ENCODE measurements at regions not wholly inside any gene's neighbourhood (a gene's known extent, or its start where the extent isn't known, plus 50 kb on each side); places are given as distances from the start of the nearest gene placed in this dataset.

DNA sequence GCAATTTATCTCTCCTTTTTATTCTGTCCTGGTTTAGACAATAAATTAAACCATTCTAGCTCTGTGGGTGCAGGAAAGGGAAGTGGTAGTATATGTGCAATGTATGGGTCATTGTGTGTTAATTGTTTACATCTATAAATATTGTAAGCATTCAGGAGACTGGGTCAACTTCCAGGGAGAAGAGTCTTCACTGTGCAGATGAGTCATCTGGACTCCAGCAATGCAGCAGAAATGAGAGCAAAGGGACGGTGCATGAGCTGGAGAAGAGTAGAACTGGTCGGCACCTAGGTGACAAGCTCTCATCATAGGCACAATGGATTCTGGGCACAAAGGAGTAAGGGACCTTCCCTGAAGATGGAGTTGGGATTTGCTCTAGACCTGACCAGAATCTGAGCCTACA is 211.1 kb upstream of the DAAM1 start:
- Histone ChIP-seq H3K4me1 (ENCODE audit: control insufficient read depth, extremely low read depth, insufficient read depth, low read length) (no peaks in the 10 kb centered on the region), H3K4me3 (replicated peaks in 1 of 3; ENCODE audit: insufficient read depth in 1 of 3, low read depth in 1 of 3, low read length in 3 of 3) (no peak overlapping the region), H4K20me1 (replicated peaks; ENCODE audit: control insufficient read depth, extremely low read depth, insufficient read depth, low read length) (no peaks in the 10 kb centered on the region), H3K27ac (ENCODE audit: insufficient read depth, low read depth, low read length) (no peak overlapping the region), H2AFZ (ENCODE audit: low read depth, low read length) (no peak overlapping the region), H3K79me2 (ENCODE audit: control insufficient read depth, insufficient read depth, low read length) (no peaks in the 10 kb centered on the region), H3K9me1 (replicated peaks; ENCODE audit: control insufficient read depth, extremely low read depth, insufficient read depth, low read length) (no peaks in the 10 kb centered on the region), H3K27me3 (ENCODE audit: control insufficient read depth in 2 of 2, insufficient read depth in 2 of 2, low read length in 2 of 2) (peaks cover 0 to 2% of the 10 kb centered on the region in 2 experiments), H3K9me3 (replicated peaks; ENCODE audit: control insufficient read depth, insufficient read depth, low read length) (no peaks in the 10 kb centered on the region), H3K4me2 (ENCODE audit: insufficient read depth, low read length) (no peak overlapping the region), H3K36me3 (ENCODE audit: control insufficient read depth in 2 of 2, extremely low read depth in 1 of 2, insufficient read depth in 2 of 2, low read length in 2 of 2) (no peaks in the 10 kb centered on the region), H3K9ac (replicated peaks; ENCODE audit: extremely low read depth, insufficient read depth, low read length) (no peak overlapping the region)
- POLR2A ChIA-PET: no interaction called here
- intact Hi-C loops (cut with micrococcal nuclease) (no loop called here), dilution Hi-C loops (cut with MboI; ENCODE audit: extremely low pct_ligation_motif_present, low sequenced_read_pairs) (no loop called here)
- FAIRE-seq (no peak), DNase-seq (ENCODE audit: low read depth, low spot score) (no peak)
- CTCF ChIA-PET: no interaction called here
- TF ChIP-seq MYC (IDR thresholded peaks at IDR 0.05; ENCODE audit: low read depth, low read length) (no peak), GATA2 (IDR thresholded peaks at IDR 0.05; ENCODE audit: insufficient read depth, insufficient read length, low read depth, low read length) (no peak), EZH2 (IDR thresholded peaks at IDR 0.05; ENCODE audit: borderline replicate concordance, low read depth, low read length, severe bottlenecking) (no peak), FOS (IDR thresholded peaks at IDR 0.05; ENCODE audit: borderline replicate concordance, insufficient read depth, low read length) (no peak), POLR2A (IDR thresholded peaks at IDR 0.05; ENCODE audit: low read depth, low read length) (no peak), JUN (IDR thresholded peaks at IDR 0.05; ENCODE audit: borderline replicate concordance, insufficient read depth, insufficient read length, low read depth) (no peak), POLR2AphosphoS5 (IDR thresholded peaks at IDR 0.05; ENCODE audit: insufficient read depth, low read depth, low read length) (no peak)
- TF ChIP-seq, protein P1, sequence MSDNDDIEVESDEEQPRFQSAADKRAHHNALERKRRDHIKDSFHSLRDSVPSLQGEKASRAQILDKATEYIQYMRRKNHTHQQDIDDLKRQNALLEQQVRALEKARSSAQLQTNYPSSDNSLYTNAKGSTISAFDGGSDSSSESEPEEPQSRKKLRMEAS (IDR thresholded peaks at IDR 0.05; ENCODE audit: insufficient read depth, insufficient read length): no peak
- TF ChIP-seq, protein P2, sequence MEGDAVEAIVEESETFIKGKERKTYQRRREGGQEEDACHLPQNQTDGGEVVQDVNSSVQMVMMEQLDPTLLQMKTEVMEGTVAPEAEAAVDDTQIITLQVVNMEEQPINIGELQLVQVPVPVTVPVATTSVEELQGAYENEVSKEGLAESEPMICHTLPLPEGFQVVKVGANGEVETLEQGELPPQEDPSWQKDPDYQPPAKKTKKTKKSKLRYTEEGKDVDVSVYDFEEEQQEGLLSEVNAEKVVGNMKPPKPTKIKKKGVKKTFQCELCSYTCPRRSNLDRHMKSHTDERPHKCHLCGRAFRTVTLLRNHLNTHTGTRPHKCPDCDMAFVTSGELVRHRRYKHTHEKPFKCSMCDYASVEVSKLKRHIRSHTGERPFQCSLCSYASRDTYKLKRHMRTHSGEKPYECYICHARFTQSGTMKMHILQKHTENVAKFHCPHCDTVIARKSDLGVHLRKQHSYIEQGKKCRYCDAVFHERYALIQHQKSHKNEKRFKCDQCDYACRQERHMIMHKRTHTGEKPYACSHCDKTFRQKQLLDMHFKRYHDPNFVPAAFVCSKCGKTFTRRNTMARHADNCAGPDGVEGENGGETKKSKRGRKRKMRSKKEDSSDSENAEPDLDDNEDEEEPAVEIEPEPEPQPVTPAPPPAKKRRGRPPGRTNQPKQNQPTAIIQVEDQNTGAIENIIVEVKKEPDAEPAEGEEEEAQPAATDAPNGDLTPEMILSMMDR (IDR thresholded peaks at IDR 0.05; ENCODE audit: extremely low read depth in 1 of 2, insufficient read depth in 1 of 2, low read depth in 1 of 2, low read length in 2 of 2): no peak
- no TSS peak for BruUV-seq (replicated peaks)
